ENCODE measurements at regions not wholly inside any gene's neighbourhood (a gene's known extent, or its start where the extent isn't known, plus 50 kb on each side); places are given as distances from the start of the nearest gene placed in this dataset.

DNA sequence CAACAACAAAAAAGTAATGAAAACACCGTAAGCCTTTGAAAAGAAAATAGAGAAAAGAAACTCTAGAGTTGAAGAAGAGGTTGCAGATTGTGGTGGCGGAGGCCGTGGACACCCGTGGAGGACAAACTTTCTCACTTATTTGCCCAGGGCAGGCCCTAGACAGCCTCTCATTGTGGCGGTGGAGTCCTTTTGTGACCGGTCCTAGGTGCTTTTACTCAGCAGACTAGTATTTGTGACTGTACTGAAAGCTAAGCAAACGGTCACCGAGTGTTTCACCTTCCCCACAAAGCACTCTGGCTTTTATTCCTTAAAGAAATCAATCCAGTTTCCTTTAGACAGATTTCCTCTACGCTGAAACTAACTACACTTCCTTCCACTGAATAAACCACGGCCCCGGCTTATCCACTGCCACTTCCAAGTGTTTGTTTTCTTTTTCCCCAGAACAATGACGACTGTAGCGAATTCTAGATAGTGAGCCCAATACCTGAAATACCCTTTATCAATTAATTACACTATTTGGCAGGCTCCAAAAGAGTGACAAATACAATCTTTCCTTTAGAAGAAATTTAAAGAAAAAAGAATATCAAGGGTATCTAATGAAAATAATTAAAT is 210.2 kb upstream of the TARS1 start:
- DNase-seq (ENCODE audit: low read depth), result no peak
- TF ChIP-seq CTCF (IDR thresholded peaks at IDR 0.05; ENCODE audit: control insufficient read depth, insufficient read depth, low read depth, low read length, missing control alignments), result no peak

GRCh38 chr5:33231214-33231710 is 209.5 kb upstream of the TARS1 start:
- no peak for DNase-seq (ENCODE audit: low read depth)
- no peak overlapping the region for H3K4me3 ChIP-seq (ENCODE audit: control insufficient read depth, low read depth, low read length)
- TF ChIP-seq CTCF (IDR thresholded peaks at IDR 0.05; ENCODE audit: control insufficient read depth, insufficient read depth, low read depth, low read length, missing control alignments), result no peak

More for the DNA sequence above, 210.2 kb upstream of the TARS1 start:
- H3K4me3 ChIP-seq (ENCODE audit: control insufficient read depth, low read depth, low read length), result no peak overlapping the region

DNA sequence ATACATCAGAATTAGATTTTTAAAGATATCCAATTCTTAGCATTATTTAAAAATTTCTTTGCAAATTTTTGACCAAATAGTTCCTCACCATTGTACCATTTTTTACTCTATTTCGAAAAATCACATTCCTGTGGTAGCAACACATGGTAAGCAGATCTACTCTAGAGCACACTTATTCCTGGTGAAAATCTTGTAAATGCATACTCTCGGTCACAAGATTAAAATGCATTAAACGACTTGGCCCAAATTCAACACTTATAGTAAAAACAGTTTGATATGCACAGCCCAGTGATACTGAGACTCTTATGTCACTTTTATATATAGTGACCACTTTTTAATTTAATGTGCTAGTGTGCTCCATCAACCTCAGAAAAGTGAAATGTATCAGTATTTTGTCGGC is 208.8 kb upstream of the TARS1 start:
- DNase-seq (ENCODE audit: low read depth), result peak; percentile 39
- TF ChIP-seq CTCF (IDR thresholded peaks at IDR 0.05; ENCODE audit: control insufficient read depth, insufficient read depth, low read depth, low read length, missing control alignments), result no peak
- no peak overlapping the region for H3K4me3 ChIP-seq (ENCODE audit: control insufficient read depth, low read depth, low read length)

DNA sequence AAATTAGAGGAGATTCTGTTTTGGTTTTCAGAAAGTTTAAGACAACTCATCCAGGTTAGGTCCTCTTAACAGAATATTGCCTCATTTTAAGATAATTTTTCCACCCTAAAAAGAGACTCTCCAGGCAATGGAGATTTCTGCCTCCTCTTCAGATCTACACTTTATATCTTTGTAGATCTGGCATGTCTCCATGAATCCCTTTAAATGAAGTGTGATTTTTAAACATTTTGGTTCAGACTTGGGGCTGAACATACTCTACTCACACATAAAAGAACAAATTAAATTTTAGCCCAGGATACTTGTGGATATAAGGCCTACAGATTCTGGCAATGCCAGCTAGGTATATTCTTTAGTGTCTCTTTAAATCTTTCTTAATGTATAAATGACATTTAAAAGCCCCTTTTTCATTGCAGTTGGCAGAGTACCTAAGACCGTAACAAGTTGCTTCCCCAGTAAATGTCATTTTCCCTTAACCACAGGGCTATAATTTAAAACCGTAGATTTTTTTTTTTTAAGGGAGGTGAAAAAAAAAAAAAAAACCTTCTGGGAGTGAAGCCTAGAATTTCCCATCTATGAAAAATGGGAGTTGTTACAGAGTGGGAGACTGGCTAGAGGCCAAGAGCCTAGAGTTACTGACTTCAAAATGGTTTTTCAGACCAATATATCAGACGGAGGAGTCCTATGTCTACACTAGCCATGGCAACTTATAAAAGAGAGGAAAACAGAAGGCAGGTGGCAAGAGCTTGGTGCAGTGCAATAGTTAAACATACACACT is 207.8 kb upstream of the TARS1 start:
- no peak for TF ChIP-seq CTCF (IDR thresholded peaks at IDR 0.05; ENCODE audit: control insufficient read depth, insufficient read depth, low read depth, low read length, missing control alignments)
- DNase-seq (ENCODE audit: low read depth), result no peak
- no peak overlapping the region for H3K4me3 ChIP-seq (ENCODE audit: control insufficient read depth, low read depth, low read length)

- no peak overlapping the region for H3K4me3 ChIP-seq (ENCODE audit: control insufficient read depth, low read depth, low read length)
- no peak for DNase-seq (ENCODE audit: low read depth)
- TF ChIP-seq CTCF (IDR thresholded peaks at IDR 0.05; ENCODE audit: control insufficient read depth, insufficient read depth, low read depth, low read length, missing control alignments), result no peak
Measured at GRCh38 chr5:33235304-33235703, 205.5 kb upstream of the TARS1 start.

- TF ChIP-seq CTCF (IDR thresholded peaks at IDR 0.05; ENCODE audit: control insufficient read depth, insufficient read depth, low read depth, low read length, missing control alignments), result no peak
- no peak overlapping the region for H3K4me3 ChIP-seq (ENCODE audit: control insufficient read depth, low read depth, low read length)
- DNase-seq (ENCODE audit: low read depth), result no peak
Measured at GRCh38 chr5:33235824-33236223, 204.9 kb upstream of the TARS1 start.
